Adrenal gland (tissue), 9 donors: ENCODE measurements at regions not wholly inside any gene's neighbourhood (a gene's known extent, or its start where the extent isn't known, plus 50 kb on each side); places are given as distances from the start of the nearest gene placed in this dataset.

Experiments used
- DNase-seq, 7 donors: peaks; one replicate each; pipeline ENCODE4 v3.0.0-alpha.2; 2019 to 2020
- H3K27ac ChIP-seq, 5 donors: fragments of 200-600 bp; sonication (generic) in 4 of 5; 1 replicate in 3 of 5; 2 replicates in 2 of 5; pipeline versions ENCODE4 v1.5.1 to v1.8.0; 2016 to 2020; ENCODE audit warnings: mild to moderate bottlenecking in 1 of 5
- H3K27me3 ChIP-seq: fragments of 200-600 bp; 2 replicates; pipeline ENCODE4 v1.8.0; 2021
- H3K36me3 ChIP-seq, 2 donors: fragments of 200-600 bp; replicated peaks in 1 of 2; 1 replicate in 1 of 2; 2 replicates in 1 of 2; pipeline versions ENCODE4 v1.5.1 to v1.8.0; 2018 to 2022
- H3K4me1 ChIP-seq, 2 donors: fragments of 200-600 bp; replicated peaks in 1 of 2; 1 replicate in 1 of 2; 2 replicates in 1 of 2; pipeline versions ENCODE4 v1.5.1 to v1.8.0; 2018 to 2021
- H3K4me3 ChIP-seq, 4 donors: fragments of 200-600 bp; sonication (generic) in 3 of 4; one replicate each; pipeline ENCODE4 v1.5.1; 2016 to 2018
- H3K9me3 ChIP-seq, 3 donors: fragments of 200-600 bp; sonication (generic) in 1 of 3; replicated peaks in 1 of 3; 1 replicate in 2 of 3; 2 replicates in 1 of 3; pipeline versions ENCODE4 v1.5.1 to v1.8.0; 2016 to 2021
- CTCF ChIP-seq, 6 experiments: fragments of 450-650 bp in 4 of 6; fragments of 200-600 bp in 2 of 6; sonication (generic) in 1 of 6; IDR thresholded peaks; 1 replicate in 5 of 6; 2 replicates in 1 of 6; pipeline versions ENCODE4 v1.5.1 to v1.8.0; 2016 to 2021; ENCODE audit warnings: antibody characterized with exemption in 6 of 6, mild to moderate bottlenecking in 2 of 6, moderate library complexity in 1 of 6
- POLR2A ChIP-seq, 2 donors: fragments of 450-650 bp; IDR thresholded peaks; one replicate each; pipeline ENCODE4 v1.6.1; 2017; ENCODE audit warnings: antibody characterized with exemption in 2 of 2, mild to moderate bottlenecking in 2 of 2, moderate library complexity in 1 of 2
- WGBS, 4 donors: extraction: QIAGEN DNeasy Blood & Tissue Kit in 2 of 4; methylation state at CpG; one replicate each; pipeline versions ENCODE4 v1.1.5 to v1.1.7; 2013 to 2017; 5-methylcytosine and 5-hydroxymethylcytosine counted together
- intact Hi-C, 2 donors: fragments of 100-400 bp; cut with DNase I; formaldehyde crosslinking; loops; one replicate each; pipeline versions ENCODE4 v1.14.1 to v1.15.0; 2022 to 2023
- donor health status: healthy with polysubstance abuse.
- donor health status: Bipolar disorder and iron deficiency.
- donor health status: DM: yes; HTN: yes; CAD: no.
- donor health status: DM: no; HTN: no; CAD: no.
- donor health status: DM: no; HTN: no; CAD: no.

GRCh38 chr18:2114289-2114688, 457.0 kb downstream of the METTL4 start:
- intact Hi-C loops: no loop called here
- H3K36me3 ChIP-seq: no peaks in the 10 kb centered on the region
- DNase-seq: no peak
- H3K4me3 ChIP-seq: no peak overlapping the region
- TF ChIP-seq POLR2A (IDR thresholded peaks at IDR 0.05) (no peak), CTCF (IDR thresholded peaks at IDR 0.05) (no peak)
- no peaks in the 10 kb centered on the region for H3K9me3 ChIP-seq
- H3K4me1 ChIP-seq: no peaks in the 10 kb centered on the region
- H3K27ac ChIP-seq: no peak overlapping the region
- no peaks in the 10 kb centered on the region for H3K27me3 ChIP-seq
- 38 to 49% (median 44%) methylated on average over 2 of the region's 2 CpGs for WGBS, 4 donors

DNA sequence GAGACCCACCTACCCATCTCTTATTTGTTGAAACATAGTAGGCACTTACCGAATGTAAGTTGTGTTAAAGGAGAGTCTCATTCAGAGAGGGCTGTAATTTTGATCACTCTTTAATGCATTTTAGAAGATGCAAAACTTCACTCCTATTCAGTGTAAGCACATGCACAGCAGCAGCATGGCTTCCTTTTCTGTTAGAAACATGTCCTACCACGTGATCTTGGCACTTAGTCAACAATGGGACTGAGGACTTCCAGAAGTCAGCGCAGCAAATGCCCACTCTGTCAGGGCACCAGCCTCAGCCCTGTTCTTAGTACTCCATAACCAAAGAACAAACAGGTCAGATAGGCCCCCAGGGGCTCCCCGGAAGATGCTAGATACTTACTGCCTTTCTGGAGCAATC, 456.5 kb downstream of the METTL4 start:
- DNase-seq: no peak
- Histone ChIP-seq H3K27ac (no peak overlapping the region), H3K9me3 (no peaks in the 10 kb centered on the region), H3K27me3 (no peaks in the 10 kb centered on the region), H3K4me3 (no peak overlapping the region), H3K36me3 (no peaks in the 10 kb centered on the region), H3K4me1 (no peaks in the 10 kb centered on the region)
- intact Hi-C loops: no loop called here
- TF ChIP-seq POLR2A (IDR thresholded peaks at IDR 0.05) (no peak), CTCF (IDR thresholded peaks at IDR 0.05) (no peak)
- 54 to 79% (median 70%) methylated on average over 4 of the region's 4 CpGs for WGBS, 4 donors

GRCh38 chr18:2121224-2121623, 450.1 kb downstream of the METTL4 start:
- no peak overlapping the region for H3K27ac ChIP-seq
- H3K4me3 ChIP-seq: no peak overlapping the region
- WGBS, 4 donors: 52 to 58% (median 53%) methylated on average over 3 of the region's 3 CpGs
- DNase-seq: no peak
- H3K36me3 ChIP-seq: no peaks in the 10 kb centered on the region
- no peaks in the 10 kb centered on the region for H3K9me3 ChIP-seq
- intact Hi-C loops: no loop called here
- TF ChIP-seq CTCF (IDR thresholded peaks at IDR 0.05): no peak
- no peak for TF ChIP-seq POLR2A (IDR thresholded peaks at IDR 0.05)
- H3K27me3 ChIP-seq: no peaks in the 10 kb centered on the region
- no peaks in the 10 kb centered on the region for H3K4me1 ChIP-seq

GRCh38 chr18:2123077-2123476, 448.2 kb downstream of the METTL4 start:
- TF ChIP-seq CTCF (IDR thresholded peaks at IDR 0.05) (no peak), POLR2A (IDR thresholded peaks at IDR 0.05) (no peak)
- Histone ChIP-seq H3K4me1 (no peaks in the 10 kb centered on the region), H3K27me3 (no peaks in the 10 kb centered on the region), H3K27ac (no peak overlapping the region), H3K36me3 (no peaks in the 10 kb centered on the region), H3K9me3 (no peaks in the 10 kb centered on the region), H3K4me3 (no peak overlapping the region)
- intact Hi-C loops: no loop called here
- no peak for DNase-seq
- WGBS, 4 donors: 65 to 77% (median 71%) methylated on average over 2 of the region's 2 CpGs
